Epidermal melanocyte (primary cell): ENCODE measurements at regions not wholly inside any gene's neighbourhood (a gene's known extent, or its start where the extent isn't known, plus 50 kb on each side); places are given as distances from the start of the nearest gene placed in this dataset.

ENCODE experiments used
- DNase-seq: peaks from one replicate; pipeline ENCODE4 v3.0.0; 2011; ENCODE audit warnings: low spot score; ENCODE audit not compliant: insufficient read length

- no peak for DNase-seq
Measured at GRCh38 chr13:80444240-80445015, 103.5 kb upstream of the SPRY2 start.

- no peak for DNase-seq
Measured at GRCh38 chr13:80442609-80443008, 101.7 kb upstream of the SPRY2 start.

- DNase-seq, result no peak
Measured at GRCh38 chr13:80441968-80442367, 101.0 kb upstream of the SPRY2 start.

GRCh38 chr13:80438521-80438920 is 97.6 kb upstream of the SPRY2 start:
- no peak for DNase-seq

- no peak for DNase-seq
Measured at GRCh38 chr13:80437231-80437630, 96.3 kb upstream of the SPRY2 start.

- peak; percentile 59 for DNase-seq
Measured at GRCh38 chr13:80436571-80437169, 95.7 kb upstream of the SPRY2 start.

GRCh38 chr13:80430561-80430960 is 89.6 kb upstream of the SPRY2 start:
- no peak for DNase-seq

- DNase-seq, result no peak
Measured at GRCh38 chr13:80428349-80429096, 87.6 kb upstream of the SPRY2 start.

- no peak for DNase-seq
Measured at GRCh38 chr13:80419416-80419815, 78.5 kb upstream of the SPRY2 start.

GRCh38 chr13:80413611-80414010 is 72.7 kb upstream of the SPRY2 start:
- DNase-seq, result no peak

- no peak for DNase-seq
Measured at GRCh38 chr13:80408270-80408669, 67.3 kb upstream of the SPRY2 start.

GRCh38 chr13:80400865-80401426 is 60.0 kb upstream of the SPRY2 start:
- DNase-seq, result no peak

GRCh38 chr13:80400164-80400864 is 59.4 kb upstream of the SPRY2 start:
- DNase-seq, result no peak

- no peak for DNase-seq
Measured at GRCh38 chr13:80399340-80400163, 58.6 kb upstream of the SPRY2 start.
